OCI-LY7 (cell line): ENCODE measurements at regions not wholly inside any gene's neighbourhood (a gene's known extent, or its start where the extent isn't known, plus 50 kb on each side); places are given as distances from the start of the nearest gene placed in this dataset.

Source experiments
- BruUV-seq: library from RNA; stranded (reverse); fragments of 400-500 nt; replicated peaks from 2 replicates; lab custom pipeline; 2021; lab: Mats Ljungman, UMichigan
- CTCF ChIA-PET: fragments of 300-600 bp; sonication (Branson Sonifier 250); formaldehyde crosslinking; loops from one replicate; lab custom pipeline; 2022; ENCODE audit warnings: antibody characterized with exemption; ENCODE audit not compliant: unreplicated experiment; lab: Charles Lee
- POLR2A ChIA-PET: fragments of 300-600 bp; sonication (Branson Sonifier 250); formaldehyde crosslinking; loops from one replicate; lab custom pipeline; 2022; ENCODE audit warnings: antibody characterized with exemption; lab: Charles Lee
- DNase-seq: peaks from one replicate; pipeline ENCODE4 v3.0.0-alpha.2; 2015; ENCODE audit warnings: low spot score
- H2AFZ ChIP-seq: fragments of 200-600 bp; sonication (generic), shearing (Covaris generic); 2 replicates; pipeline ENCODE4 v1.6.1; 2014; ENCODE audit warnings: mild to moderate bottlenecking, antibody characterized with exemption, low read length, moderate library complexity
- H3K27ac ChIP-seq: fragments of 200-600 bp; sonication (generic); 2 replicates; pipeline ENCODE4 v1.5.1; 2014; ENCODE audit warnings: mixed run types, low read depth, mild to moderate bottlenecking, moderate library complexity, low read length, inconsistent platforms; ENCODE audit not compliant: poor library complexity, severe bottlenecking
- H3K36me3 ChIP-seq: fragments of 200-600 bp; sonication (generic); 2 replicates; pipeline ENCODE4 v1.6.1; 2014; ENCODE audit warnings: mild to moderate bottlenecking, antibody characterized with exemption, low read length, moderate library complexity, mixed read lengths; ENCODE audit not compliant: insufficient read depth
- H3K4me1 ChIP-seq: fragments of 200-600 bp; sonication (generic); 2 replicates; pipeline ENCODE4 v1.5.1; 2014; ENCODE audit warnings: mild to moderate bottlenecking, low read length; ENCODE audit not compliant: insufficient read depth, poor library complexity, severe bottlenecking
- H3K4me2 ChIP-seq: fragments of 200-600 bp; sonication (generic); 2 replicates; pipeline ENCODE4 v1.6.1; 2014; ENCODE audit warnings: mild to moderate bottlenecking, low read length
- H3K4me3 ChIP-seq: fragments of 200-600 bp; sonication (generic); 2 replicates; pipeline ENCODE4 v1.5.1; 2014; ENCODE audit warnings: mild to moderate bottlenecking, low read depth, low read length; ENCODE audit not compliant: poor library complexity, severe bottlenecking
- H3K79me2 ChIP-seq: fragments of 200-600 bp; sonication (generic); 2 replicates; pipeline ENCODE4 v1.6.1; 2016; ENCODE audit warnings: low read depth, mild to moderate bottlenecking, low read length, moderate library complexity, mixed read lengths; ENCODE audit not compliant: insufficient read depth
- H3K9me2 ChIP-seq: fragments of 200-600 bp; sonication (generic); 2 replicates; pipeline ENCODE4 v1.6.1; 2016; ENCODE audit warnings: mild to moderate bottlenecking, low read length, mixed read lengths; ENCODE audit not compliant: insufficient read depth
- H3K9me3 ChIP-seq: fragments of 200-600 bp; sonication (generic); 2 replicates; pipeline ENCODE4 v1.6.1; 2014; ENCODE audit warnings: mild to moderate bottlenecking, mixed run types, low read length, mixed read lengths
- H4K20me1 ChIP-seq: fragments of 200-600 bp; sonication (generic); 2 replicates; pipeline ENCODE4 v1.6.1; 2014; ENCODE audit warnings: mild to moderate bottlenecking, antibody characterized with exemption, low read length, moderate library complexity, mixed read lengths; ENCODE audit not compliant: insufficient read depth
- EZH2phosphoT487 ChIP-seq: fragments of 200-600 bp; sonication (generic); IDR thresholded peaks from 2 replicates; pipeline ENCODE4 v1.6.1; 2018; ENCODE audit warnings: low read depth, borderline replicate concordance, mild to moderate bottlenecking, mixed run types, antibody characterized with exemption, low read length, moderate library complexity, mixed read lengths
- intact Hi-C: fragments of 100-400 bp; cut with micrococcal nuclease; formaldehyde crosslinking; loops from one replicate; pipeline ENCODE4 v1.10.0; 2022; ENCODE audit not compliant: unreplicated experiment
- TF ChIP-seq, protein P1 (sequence below): fragments of 200-600 bp; sonication (generic); conservative IDR thresholded peaks from 2 replicates; pipeline ENCODE4 v1.5.1; 2014; ENCODE audit warnings: mild to moderate bottlenecking, antibody characterized with exemption, low read length, moderate library complexity, mixed read lengths

DNA sequence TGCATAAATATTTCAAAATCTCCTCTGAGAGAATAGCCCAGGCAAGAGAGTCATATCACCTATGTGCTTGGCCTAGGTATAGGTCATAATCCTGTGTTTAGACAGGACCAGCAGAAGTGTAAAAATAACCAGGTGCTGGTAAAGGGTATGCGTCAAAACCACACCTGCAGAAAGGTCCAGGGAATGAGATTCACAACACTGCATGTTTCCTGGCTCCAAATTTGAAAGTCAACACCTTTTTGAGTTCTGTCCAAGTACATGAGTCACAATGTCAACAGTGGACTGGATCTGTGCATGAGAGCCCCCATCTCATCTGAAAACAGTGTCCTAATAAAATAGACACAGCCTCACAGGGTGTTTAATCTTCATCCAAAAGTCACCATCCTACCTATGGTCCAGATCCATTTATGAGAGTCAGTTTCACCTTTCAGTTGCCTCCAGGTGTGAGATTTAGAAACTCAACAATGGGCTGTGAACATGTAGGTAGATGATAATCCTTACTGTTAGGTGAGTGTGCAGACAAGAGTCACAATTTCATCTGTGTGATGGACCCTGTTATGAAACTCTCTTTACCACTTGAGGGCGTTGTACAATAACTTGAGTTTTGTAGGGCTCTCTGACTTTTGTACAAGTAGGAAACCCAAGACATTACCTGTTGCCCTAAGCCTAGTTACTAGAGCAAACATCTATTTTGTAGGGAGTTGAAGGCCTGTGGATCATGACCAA is 2100.7 kb downstream of the TP53TG3F start:
- intact Hi-C loops: no loop called here
- TF ChIP-seq EZH2phosphoT487: no peak
- TF ChIP-seq, protein P1, sequence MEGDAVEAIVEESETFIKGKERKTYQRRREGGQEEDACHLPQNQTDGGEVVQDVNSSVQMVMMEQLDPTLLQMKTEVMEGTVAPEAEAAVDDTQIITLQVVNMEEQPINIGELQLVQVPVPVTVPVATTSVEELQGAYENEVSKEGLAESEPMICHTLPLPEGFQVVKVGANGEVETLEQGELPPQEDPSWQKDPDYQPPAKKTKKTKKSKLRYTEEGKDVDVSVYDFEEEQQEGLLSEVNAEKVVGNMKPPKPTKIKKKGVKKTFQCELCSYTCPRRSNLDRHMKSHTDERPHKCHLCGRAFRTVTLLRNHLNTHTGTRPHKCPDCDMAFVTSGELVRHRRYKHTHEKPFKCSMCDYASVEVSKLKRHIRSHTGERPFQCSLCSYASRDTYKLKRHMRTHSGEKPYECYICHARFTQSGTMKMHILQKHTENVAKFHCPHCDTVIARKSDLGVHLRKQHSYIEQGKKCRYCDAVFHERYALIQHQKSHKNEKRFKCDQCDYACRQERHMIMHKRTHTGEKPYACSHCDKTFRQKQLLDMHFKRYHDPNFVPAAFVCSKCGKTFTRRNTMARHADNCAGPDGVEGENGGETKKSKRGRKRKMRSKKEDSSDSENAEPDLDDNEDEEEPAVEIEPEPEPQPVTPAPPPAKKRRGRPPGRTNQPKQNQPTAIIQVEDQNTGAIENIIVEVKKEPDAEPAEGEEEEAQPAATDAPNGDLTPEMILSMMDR: no peak

DNA sequence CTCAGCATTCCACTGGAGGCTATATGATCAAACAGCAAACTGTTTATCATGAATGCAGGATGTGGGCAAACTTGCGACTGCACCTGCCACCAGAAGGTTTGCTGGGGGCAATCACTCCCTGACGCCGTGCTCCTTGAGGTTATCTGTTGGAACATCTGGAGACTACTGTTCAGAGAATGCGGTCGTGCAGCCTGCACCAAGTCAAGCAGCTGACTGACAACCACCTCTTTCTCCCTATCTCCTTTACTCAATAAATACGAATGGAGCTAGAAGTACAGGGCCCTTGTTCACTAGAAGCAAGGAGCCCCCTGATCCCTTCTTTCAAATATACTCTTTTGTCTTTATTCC is 2101.2 kb downstream of the TP53TG3F start:
- ChIA-PET POLR2A (no interaction called here), CTCF (no interaction called here)
- Histone ChIP-seq H3K79me2 (no peaks in the 10 kb centered on the region), H3K4me1 (no peaks in the 10 kb centered on the region), H3K9me3 (no peaks in the 10 kb centered on the region), H4K20me1 (no peaks in the 10 kb centered on the region), H3K4me3 (no peak overlapping the region), H3K27ac (no peak overlapping the region), H3K4me2 (no peak overlapping the region), H3K9me2 (no peaks in the 10 kb centered on the region), H2AFZ (no peak overlapping the region), H3K36me3 (no peaks in the 10 kb centered on the region)
- TF ChIP-seq, protein P1: no peak
- TF ChIP-seq EZH2phosphoT487: no peak
- BruUV-seq: no TSS peak
- intact Hi-C loops: no loop called here
- no peak for DNase-seq

More for the DNA sequence above, 2100.7 kb downstream of the TP53TG3F start:
- Histone ChIP-seq H3K9me2 (no peaks in the 10 kb centered on the region), H4K20me1 (no peaks in the 10 kb centered on the region), H3K79me2 (no peaks in the 10 kb centered on the region), H3K36me3 (no peaks in the 10 kb centered on the region), H3K4me3 (no peak overlapping the region), H3K9me3 (no peaks in the 10 kb centered on the region), H3K4me2 (no peak overlapping the region), H2AFZ (no peak overlapping the region), H3K4me1 (no peaks in the 10 kb centered on the region), H3K27ac (no peak overlapping the region)
- POLR2A ChIA-PET: no interaction called here
- DNase-seq: no peak
- BruUV-seq: no TSS peak
- CTCF ChIA-PET: no interaction called here

DNA sequence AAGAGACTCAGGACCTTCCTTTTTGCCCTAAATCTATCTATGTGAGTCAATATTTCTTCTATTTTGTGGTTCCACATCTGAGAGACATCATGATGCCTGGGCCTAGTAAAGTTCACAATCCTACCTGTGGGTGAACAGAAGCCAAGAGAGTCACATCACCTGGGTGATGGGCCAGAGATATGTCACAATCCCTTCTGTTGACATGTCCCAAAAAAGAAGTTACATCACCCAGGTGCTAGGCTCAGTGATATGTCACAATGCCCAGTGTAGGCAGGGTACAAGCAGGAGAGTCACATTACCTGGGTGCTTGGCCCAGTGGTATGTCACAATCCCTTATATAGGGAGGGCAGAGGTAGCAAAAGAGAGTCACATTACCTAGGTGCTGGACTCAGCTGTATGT is 2101.9 kb downstream of the TP53TG3F start:
- Histone ChIP-seq H3K9me3 (no peaks in the 10 kb centered on the region), H3K36me3 (no peaks in the 10 kb centered on the region), H3K4me1 (no peaks in the 10 kb centered on the region), H4K20me1 (no peaks in the 10 kb centered on the region), H2AFZ (no peak overlapping the region), H3K4me3 (no peak overlapping the region), H3K79me2 (no peaks in the 10 kb centered on the region), H3K4me2 (no peak overlapping the region), H3K27ac (no peak overlapping the region), H3K9me2 (no peaks in the 10 kb centered on the region)
- no peak for DNase-seq
- ChIA-PET POLR2A (no interaction called here), CTCF (no interaction called here)
- intact Hi-C loops: no loop called here
- TF ChIP-seq, protein P1: no peak
- TF ChIP-seq EZH2phosphoT487: no peak
- no TSS peak for BruUV-seq
